AML-193 (cell line): ENCODE measurements at regions not wholly inside any gene's neighbourhood (a gene's known extent, or its start where the extent isn't known, plus 50 kb on each side); places are given as distances from the start of the nearest gene placed in this dataset.

Experiments
- DNase-seq, 2 experiments: peaks; one replicate each; lab custom pipeline; 2025; lab: John Stamatoyannopoulos, UW

GRCh38 chr4:144202081-144202480 lies 61.6 kb upstream of the GYPA start:
- DNase-seq = no peak

- DNase-seq = no peak
Observed at GRCh38 chr4:144203155-144203554, 62.6 kb upstream of the GYPA start.

- no peak for DNase-seq
Observed at GRCh38 chr4:144204431-144204830, 63.9 kb upstream of the GYPA start.

GRCh38 chr4:144206711-144207110 lies 66.2 kb upstream of the GYPA start:
- DNase-seq = no peak

GRCh38 chr4:144208074-144208473 lies 67.6 kb upstream of the GYPA start:
- no peak for DNase-seq

GRCh38 chr4:144209491-144209890 lies 69.0 kb upstream of the GYPA start:
- DNase-seq = no peak

- DNase-seq = no peak
Observed at GRCh38 chr4:144213371-144213770, 72.9 kb upstream of the GYPA start.

- no peak for DNase-seq
Observed at GRCh38 chr4:144223149-144223548, 82.6 kb upstream of the GYPA start.

GRCh38 chr4:144223661-144224060 lies 83.1 kb upstream of the GYPA start:
- no peak for DNase-seq

- no peak for DNase-seq
Observed at GRCh38 chr4:144259285-144259684, 118.8 kb upstream of the GYPA start.

GRCh38 chr4:144267084-144267483 lies 126.6 kb upstream of the GYPA start:
- DNase-seq = no peak

- no peak for DNase-seq
Observed at GRCh38 chr4:144280688-144281087, 140.2 kb upstream of the GYPA start.

- no peak for DNase-seq
Observed at GRCh38 chr4:144283526-144283925, 143.0 kb upstream of the GYPA start.

- DNase-seq = no peak
Observed at GRCh38 chr4:144284026-144284425, 143.5 kb upstream of the GYPA start.

GRCh38 chr4:144288011-144288903 lies 147.7 kb upstream of the GYPA start:
- DNase-seq = no peak

GRCh38 chr4:144289667-144290428 lies 149.3 kb upstream of the GYPA start:
- DNase-seq = no peak

GRCh38 chr4:144291164-144291563 lies 150.6 kb upstream of the GYPA start:
- no peak for DNase-seq

- no peak for DNase-seq
Observed at GRCh38 chr4:144294211-144294610, 153.7 kb upstream of the GYPA start.

- DNase-seq = no peak
Observed at GRCh38 chr4:144295286-144295995, 154.9 kb upstream of the GYPA start.

- no peak for DNase-seq
Observed at GRCh38 chr4:144296941-144297340, 156.4 kb upstream of the GYPA start.

- DNase-seq = no peak
Observed at GRCh38 chr4:144298519-144298918, 158.0 kb upstream of the GYPA start.

- no peak for DNase-seq
Observed at GRCh38 chr4:144300616-144301015, 160.1 kb upstream of the GYPA start.
